GM13977 (cell line): ENCODE measurements at regions not wholly inside any gene's neighbourhood (a gene's known extent, or its start where the extent isn't known, plus 50 kb on each side); places are given as distances from the start of the nearest gene placed in this dataset.

Source experiments
- DNase-seq: peaks from one replicate; pipeline ENCODE4 v3.0.0; 2012; ENCODE audit warnings: low spot score
- CTCF ChIP-seq: IDR thresholded peaks from 2 replicates; pipeline ENCODE4 v1.5.1; 2012; ENCODE audit warnings: mild to moderate bottlenecking, control low read depth; ENCODE audit not compliant: insufficient read depth; ENCODE audit errors: extremely low read depth, missing control alignments
- in situ Hi-C: fragments of 300-500 bp; cut with MboI; formaldehyde crosslinking; loops from one replicate; pipeline ENCODE4 v1.12.0; 2022; ENCODE audit warnings: low sequenced_read_pairs, low pct_unique_long_range_greater_than_20kb, mixed read lengths, inconsistent platforms; ENCODE audit not compliant: unreplicated experiment

- in situ Hi-C loops: no loop called here
- DNase-seq: no peak
- TF ChIP-seq CTCF: no peak
Measured at GRCh38 chr5:92574023-92574422, 1007.0 kb downstream of the NR2F1-AS1 start.

GRCh38 chr5:92568522-92568921 is 1012.5 kb downstream of the NR2F1-AS1 start:
- no peak for DNase-seq
- no peak for TF ChIP-seq CTCF
- in situ Hi-C loops: no loop called here

- TF ChIP-seq CTCF: no peak
- in situ Hi-C loops: no loop called here
- DNase-seq: no peak
Measured at GRCh38 chr5:92567831-92568450, 1013.1 kb downstream of the NR2F1-AS1 start.

GRCh38 chr5:92566113-92566786 is 1014.8 kb downstream of the NR2F1-AS1 start:
- in situ Hi-C loops: no loop called here
- no peak for TF ChIP-seq CTCF
- no peak for DNase-seq

- DNase-seq: no peak
- in situ Hi-C loops: no loop called here
- no peak for TF ChIP-seq CTCF
Measured at GRCh38 chr5:92565673-92566072, 1015.3 kb downstream of the NR2F1-AS1 start.

GRCh38 chr5:92562065-92562464 is 1019.0 kb downstream of the NR2F1-AS1 start:
- in situ Hi-C loops: no loop called here
- no peak for DNase-seq
- TF ChIP-seq CTCF: no peak
